NCI-H1694 treated with DMSO at 0.1 percent for 48 hours (cell line): ENCODE measurements at regions not wholly inside any gene's neighbourhood (a gene's known extent, or its start where the extent isn't known, plus 50 kb on each side); places are given as distances from the start of the nearest gene placed in this dataset.
"Not testable (repeated sequence)": the region's sequence is repeated elsewhere in the genome, so short reads cannot be mapped to it uniquely, and the experiment has no call there.

Experiments used
- DNase-seq: peaks from one replicate; lab custom pipeline; 2025; lab: John Stamatoyannopoulos, UW

GRCh38 chr10:106078895-106079576 is 1085.5 kb downstream of the SORCS1 start:
- DNase-seq: no peak

DNA sequence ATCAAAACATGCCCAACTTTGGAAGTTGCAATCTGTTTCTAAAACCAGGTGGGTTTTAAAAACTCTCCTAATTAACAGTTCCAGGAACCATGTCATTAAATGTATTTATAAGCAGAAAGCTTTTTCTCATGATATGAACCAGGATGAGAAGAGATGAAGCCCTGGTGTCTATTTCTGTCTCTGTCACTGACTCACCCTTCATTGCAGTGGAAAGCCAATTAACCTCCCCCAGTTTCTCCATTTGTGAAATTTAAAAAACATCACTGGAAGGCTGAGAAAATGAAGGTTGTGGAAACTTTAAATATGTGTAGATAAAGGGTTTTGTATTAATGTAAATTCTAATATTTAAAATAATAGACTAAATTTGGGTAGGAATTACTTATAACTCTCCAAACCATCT is 1088.0 kb downstream of the SORCS1 start:
- DNase-seq: no peak

DNA sequence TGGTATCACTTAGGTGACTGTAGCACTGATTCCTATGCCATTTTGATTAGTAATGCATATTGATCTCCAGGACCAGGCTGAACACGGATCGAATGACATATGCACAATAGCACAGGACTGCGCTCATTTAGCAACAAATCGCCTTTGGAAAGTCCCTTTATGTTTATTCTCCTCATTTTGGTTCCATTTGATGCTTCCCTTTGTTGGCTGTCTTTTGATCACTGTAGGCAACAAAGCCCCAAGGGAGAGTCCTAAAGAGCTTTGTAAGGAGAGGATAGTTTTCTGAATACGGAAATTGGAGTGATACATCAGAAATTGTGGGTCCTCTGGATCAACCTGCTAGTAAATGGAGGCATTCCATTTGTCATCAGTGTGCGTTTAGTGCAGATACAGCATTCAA is 1111.4 kb downstream of the SORCS1 start:
- no peak for DNase-seq

DNA sequence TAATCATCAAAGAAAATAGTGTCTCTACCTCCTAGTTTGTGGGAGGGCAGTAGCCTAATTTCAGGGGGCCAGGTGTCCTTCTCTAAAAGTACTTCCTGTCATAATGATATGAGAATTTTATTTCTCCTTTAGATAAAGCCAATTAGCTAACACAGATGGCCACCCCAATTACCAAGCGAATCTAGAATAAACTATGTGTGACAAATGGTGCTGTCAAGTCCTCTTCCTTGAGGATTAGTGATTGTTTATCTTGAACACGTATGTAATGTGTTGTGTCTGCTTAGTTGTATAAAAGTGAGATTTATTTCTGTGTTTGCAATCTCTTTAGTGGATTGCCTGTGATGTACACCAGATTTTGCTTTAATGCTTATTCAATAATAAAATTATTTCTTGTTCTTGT is 1120.0 kb downstream of the SORCS1 start:
- DNase-seq: no peak

GRCh38 chr10:106043863-106044262 is 1120.6 kb downstream of the SORCS1 start:
- no peak for DNase-seq

- DNase-seq: no peak
Measured at GRCh38 chr10:106038246-106038645, 1126.3 kb downstream of the SORCS1 start.

GRCh38 chr10:106033065-106033464 is 1131.4 kb downstream of the SORCS1 start:
- no peak for DNase-seq

DNA sequence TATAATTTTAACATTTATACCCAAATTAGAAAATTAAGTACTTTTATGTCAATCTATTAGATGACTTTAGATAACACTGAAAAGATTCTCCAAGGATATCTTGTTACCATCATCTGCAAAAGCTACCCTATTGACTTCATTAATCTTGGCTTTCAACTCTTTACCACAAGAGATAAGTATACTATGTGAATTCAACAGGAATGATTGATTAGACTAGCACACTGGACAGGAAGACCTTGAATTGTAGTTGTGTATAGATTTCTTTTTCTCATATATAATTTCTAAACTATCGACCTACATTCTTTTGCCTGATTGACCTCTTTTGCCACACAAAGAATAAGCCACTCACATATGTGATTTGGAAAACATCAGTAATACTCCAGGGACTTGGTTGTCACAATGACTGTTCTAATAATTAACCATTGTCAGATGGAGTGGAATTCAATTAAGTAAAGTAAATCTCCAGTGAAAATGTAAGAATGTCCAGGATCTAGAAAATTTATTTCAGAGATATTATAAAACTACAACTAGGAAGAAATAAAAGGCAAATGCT is 1132.0 kb downstream of the SORCS1 start:
- no peak for DNase-seq

- DNase-seq: no peak
Measured at GRCh38 chr10:106027240-106027639, 1137.3 kb downstream of the SORCS1 start.

DNA sequence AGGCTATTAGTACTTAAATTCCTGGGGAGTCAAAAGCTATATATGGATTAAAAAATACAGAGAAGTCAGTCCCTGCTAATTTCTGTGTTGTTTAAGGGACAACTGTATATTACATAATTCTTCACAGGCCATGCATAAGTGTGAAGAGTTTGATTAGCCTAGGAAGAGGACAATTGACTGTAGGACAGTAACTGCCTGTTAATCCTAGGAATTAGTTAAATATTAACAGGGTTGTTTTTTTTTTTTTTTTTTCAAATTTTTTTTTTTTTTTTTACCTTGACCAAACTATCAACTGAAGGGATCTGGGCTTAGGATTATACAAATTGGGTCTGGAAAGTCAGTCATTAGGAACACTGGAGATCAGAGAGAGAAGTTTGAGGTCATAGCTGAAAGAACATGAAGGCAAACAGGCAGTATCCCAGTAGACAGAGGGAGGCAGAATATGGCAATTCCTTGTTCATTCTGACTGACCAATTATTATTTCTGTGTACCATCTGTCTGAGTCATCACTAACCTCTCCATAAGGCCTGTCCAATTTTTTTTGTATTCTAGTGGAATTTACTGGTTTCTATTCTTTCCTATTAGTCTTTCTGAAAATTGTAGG is 1139.2 kb downstream of the SORCS1 start:
- DNase-seq: no peak

GRCh38 chr10:106023329-106023728 is 1141.2 kb downstream of the SORCS1 start:
- no peak for DNase-seq

GRCh38 chr10:106019559-106019958 is 1144.9 kb downstream of the SORCS1 start:
- not testable (repeated sequence) for DNase-seq

DNA sequence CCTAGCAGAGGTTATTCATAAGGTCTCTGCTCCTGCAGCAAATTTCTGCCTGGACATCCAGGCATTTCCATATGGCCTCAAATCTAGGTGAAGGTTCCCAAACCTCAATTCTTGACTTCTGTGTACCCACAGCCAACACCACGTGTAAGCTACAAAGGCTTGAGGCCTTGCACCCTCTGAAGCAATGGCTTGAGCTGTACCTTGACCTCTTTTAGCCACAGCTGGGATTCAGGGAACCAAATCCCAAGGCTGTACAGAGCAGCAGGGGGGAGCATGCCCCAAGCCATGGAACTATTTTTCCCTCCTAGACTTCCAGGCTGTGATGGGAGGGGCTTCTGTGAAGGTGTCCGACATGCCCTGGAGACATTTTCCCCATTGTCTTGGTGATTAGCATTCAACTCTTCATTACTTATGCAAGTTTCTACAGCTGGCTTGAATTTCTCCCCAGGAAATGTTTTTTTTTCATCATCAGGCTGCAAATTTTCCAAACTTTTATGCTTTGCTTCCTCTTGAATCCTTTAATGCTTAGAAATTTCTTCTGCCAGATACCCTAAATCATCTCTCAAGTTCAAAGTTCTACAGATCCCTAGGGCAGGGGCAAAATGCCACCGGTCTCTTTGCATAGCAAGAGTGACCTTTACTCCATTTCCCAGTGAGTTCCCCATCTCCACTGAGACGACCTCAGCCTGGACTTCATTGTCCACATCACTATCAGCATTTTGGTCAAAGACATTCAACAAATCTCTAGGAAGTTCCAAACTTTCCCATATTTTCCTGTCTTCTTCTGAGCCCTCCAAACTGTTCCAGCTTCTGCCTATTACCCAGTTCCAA is 1148.9 kb downstream of the SORCS1 start:
- DNase-seq: not testable (repeated sequence)

DNA sequence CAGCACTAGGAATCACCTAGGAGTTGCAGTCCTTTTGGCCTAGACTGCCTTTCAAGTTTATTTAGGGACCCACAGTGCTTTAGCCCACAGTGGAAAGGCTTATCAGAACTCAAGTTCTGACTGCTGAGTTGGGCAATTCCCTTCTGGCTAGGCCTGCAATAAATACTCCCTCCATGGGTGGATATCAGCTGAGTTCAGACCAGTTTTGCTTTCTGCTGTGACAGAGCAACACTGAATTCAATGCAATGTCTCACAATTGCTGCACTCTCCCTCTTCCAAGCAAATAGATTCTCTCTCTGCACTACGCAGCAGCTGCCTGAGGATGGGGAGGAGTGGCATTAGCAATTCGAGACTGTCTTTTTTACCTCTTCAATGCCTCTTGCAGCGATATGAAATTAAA is 1153.3 kb downstream of the SORCS1 start:
- no peak for DNase-seq

DNA sequence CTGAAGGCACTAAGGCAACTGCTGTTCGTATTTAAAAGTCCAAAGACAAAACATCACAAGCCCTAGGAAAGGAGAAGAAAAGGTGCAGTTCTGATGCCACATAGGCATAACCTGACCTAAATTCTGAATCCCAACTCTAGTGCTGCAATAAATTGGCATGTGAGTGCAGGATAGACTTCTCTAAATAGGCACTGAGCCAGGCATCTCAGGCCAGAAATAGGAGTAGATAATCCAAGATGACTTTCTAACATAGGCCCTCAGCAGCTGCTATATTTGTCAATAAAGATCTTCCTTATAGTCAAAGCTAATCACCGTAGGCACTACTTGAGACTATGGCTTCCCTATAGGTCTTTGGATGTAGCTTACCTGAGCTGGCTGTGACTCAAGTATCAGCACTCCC is 1163.8 kb downstream of the SORCS1 start:
- DNase-seq: no peak

GRCh38 chr10:105993609-105994008 is 1170.9 kb downstream of the SORCS1 start:
- DNase-seq: no peak

DNA sequence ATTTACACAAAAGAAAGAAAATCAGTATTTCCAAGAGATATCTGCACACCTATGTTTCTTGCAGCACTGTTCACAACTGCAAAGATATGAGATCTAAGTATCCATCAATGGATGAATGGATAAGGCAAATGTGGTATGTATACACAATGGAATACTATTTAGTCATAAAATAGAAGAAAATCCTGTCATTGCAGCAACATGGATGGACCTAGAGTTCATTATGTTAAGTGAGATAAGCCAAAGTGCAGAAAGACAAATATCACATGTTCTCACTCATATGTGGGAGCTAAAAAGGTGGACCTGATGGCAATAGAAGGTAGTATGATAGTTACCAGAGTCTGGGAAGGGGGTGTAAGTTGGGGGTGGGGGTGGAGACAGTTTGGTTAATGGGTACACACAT is 1171.6 kb downstream of the SORCS1 start:
- no peak for DNase-seq

DNA sequence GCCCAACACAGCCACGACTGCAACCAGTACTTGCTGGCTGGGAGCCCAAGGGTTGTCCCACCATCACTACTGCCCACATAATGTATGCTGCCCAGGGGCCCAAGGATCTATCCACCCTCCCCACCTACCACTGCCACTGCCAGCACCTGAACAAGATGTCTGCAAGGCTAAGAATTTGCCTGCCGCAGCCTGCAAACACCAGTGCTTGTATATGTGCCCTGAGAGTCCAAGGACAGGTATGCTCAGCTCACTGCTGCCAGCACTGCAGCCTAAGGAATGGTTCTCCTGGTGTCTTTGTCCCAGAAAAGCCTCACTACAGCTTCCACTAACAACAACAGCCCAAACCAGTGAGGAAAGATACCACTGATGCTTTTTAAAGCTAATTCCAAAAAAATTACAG is 1174.0 kb downstream of the SORCS1 start:
- no peak for DNase-seq

DNA sequence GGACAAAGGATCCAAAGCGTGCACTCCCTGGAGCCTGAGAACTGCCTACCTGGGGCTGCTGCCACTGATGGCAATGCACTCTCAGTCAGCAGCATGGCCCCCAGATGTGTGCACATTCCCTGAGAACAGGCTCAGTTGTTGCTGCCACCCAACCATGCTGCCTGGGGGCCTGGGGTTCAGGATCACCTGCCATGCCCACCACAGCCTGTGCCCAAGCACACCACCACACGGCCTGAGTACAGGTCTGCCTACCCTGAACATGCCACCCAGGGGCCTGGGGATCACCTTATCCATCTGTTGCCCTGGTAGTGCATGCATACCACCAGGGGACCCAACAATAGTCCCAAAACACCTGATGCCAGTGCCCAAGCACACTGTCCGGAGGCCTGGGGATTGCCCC is 1174.5 kb downstream of the SORCS1 start:
- DNase-seq: no peak

- no peak for DNase-seq
Measured at GRCh38 chr10:105988848-105989247, 1175.7 kb downstream of the SORCS1 start.

GRCh38 chr10:105986912-105987635 is 1177.4 kb downstream of the SORCS1 start:
- no peak for DNase-seq

GRCh38 chr10:105986486-105986885 is 1178.0 kb downstream of the SORCS1 start:
- DNase-seq: no peak
